SK-N-SH (cell line): ENCODE measurements at regions not wholly inside any gene's neighbourhood (a gene's known extent, or its start where the extent isn't known, plus 50 kb on each side); places are given as distances from the start of the nearest gene placed in this dataset.

ENCODE experiments used
- CTCF ChIA-PET: fragments of 300-600, 350-600 bp; formaldehyde crosslinking; extraction: SDS; loops from one replicate; lab custom pipeline; 2021; lab: Yijun Ruan, JAX
- POLR2A ChIA-PET: fragments of 350-600 bp; sonication (Branson Sonifier 250); formaldehyde crosslinking; extraction: SDS; loops from one replicate; lab custom pipeline; 2020; ENCODE audit warnings: antibody characterized with exemption, inconsistent platforms; lab: Yijun Ruan, JAX
- DNase-seq: peaks from one replicate; pipeline ENCODE4 v3.0.0; 2012
- H2AFZ ChIP-seq: fragments of 200-600 bp; sonication (generic); 2 replicates; pipeline ENCODE4 v1.8.1; 2016; ENCODE audit warnings: antibody characterized with exemption, mild to moderate bottlenecking, low read depth
- H3F3A ChIP-seq: fragments of 200-600 bp; sonication (generic); replicated peaks from 2 replicates; pipeline ENCODE3; 2016; ENCODE audit warnings: antibody characterized with exemption, mild to moderate bottlenecking; ENCODE audit not compliant: insufficient read depth
- H3K27ac ChIP-seq, 2 experiments: fragments of 200-500 bp in 1 of 2; fragments of 200-600 bp in 1 of 2; sonication (Bioruptor generic) in 1 of 2; sonication (generic), shearing (Covaris generic) in 1 of 2; 2 replicates each; pipeline versions ENCODE4 v1.5.1 to v1.6.1; 2014 to 2016; ENCODE audit warnings: low read depth in 2 of 2, inconsistent platforms in 1 of 2, low read length in 1 of 2, mild to moderate bottlenecking in 1 of 2, mixed read lengths in 1 of 2
- H3K27me3 ChIP-seq: fragments of 200-600 bp; sonication (generic), shearing (Covaris generic); 2 replicates; pipeline ENCODE4 v1.6.1; 2016; ENCODE audit warnings: mixed run types; ENCODE audit not compliant: insufficient read depth
- H3K36me3 ChIP-seq, 2 experiments: fragments of 200-500 bp in 1 of 2; fragments of 200-600 bp in 1 of 2; sonication (Bioruptor generic) in 1 of 2; sonication (generic) in 1 of 2; replicated peaks in 1 of 2; 2 replicates each; pipeline versions ENCODE3 to v1.5.1; 2014 to 2016; ENCODE audit warnings: low read length in 1 of 2, mild to moderate bottlenecking in 1 of 2; ENCODE audit not compliant: insufficient read depth in 2 of 2, control insufficient read depth in 1 of 2
- H3K4me1 ChIP-seq, 2 experiments: fragments of 200-500 bp in 1 of 2; fragments of 200-600 bp in 1 of 2; sonication (Bioruptor generic) in 1 of 2; sonication (generic), shearing (Covaris generic) in 1 of 2; 2 replicates each; pipeline versions ENCODE4 v1.5.1 to v1.6.1; 2014 to 2016; ENCODE audit warnings: low read depth in 1 of 2, low read length in 1 of 2, mixed run types in 1 of 2; ENCODE audit not compliant: insufficient read depth in 2 of 2, control insufficient read depth in 1 of 2
- H3K4me2 ChIP-seq: fragments of 200-600 bp; sonication (generic), shearing (Covaris generic); 2 replicates; pipeline ENCODE4 v1.6.1; 2017; ENCODE audit warnings: mixed run types
- H3K4me3 ChIP-seq, 2 experiments: fragments of 200-500 bp in 1 of 2; fragments of 200-600 bp in 1 of 2; sonication (Bioruptor generic) in 1 of 2; sonication (generic), shearing (Covaris generic) in 1 of 2; 2 replicates each; pipeline versions ENCODE4 v1.5.1 to v1.8.1; 2014 to 2016; ENCODE audit warnings: low read depth in 2 of 2, inconsistent platforms in 1 of 2, low read length in 1 of 2, mild to moderate bottlenecking in 1 of 2, mixed read lengths in 1 of 2, moderate library complexity in 1 of 2
- H3K79me2 ChIP-seq: fragments of 200-600 bp; sonication (generic); 2 replicates; pipeline ENCODE4 v1.8.1; 2017; ENCODE audit warnings: mild to moderate bottlenecking; ENCODE audit not compliant: insufficient read depth
- H3K9ac ChIP-seq: fragments of 200-600 bp; sonication (generic); 2 replicates; pipeline ENCODE4 v1.6.1; 2017; ENCODE audit warnings: mixed run types
- H3K9me2 ChIP-seq: fragments of 200-600 bp; sonication (generic); 2 replicates; pipeline ENCODE4 v1.6.1; 2017; ENCODE audit warnings: mixed run types
- H3K9me3 ChIP-seq: fragments of 200-600 bp; sonication (generic); 2 replicates; pipeline ENCODE4 v1.6.1; 2017; ENCODE audit warnings: mixed run types, mild to moderate bottlenecking, moderate library complexity
- H4K20me1 ChIP-seq: fragments of 200-600 bp; sonication (generic); 2 replicates; pipeline ENCODE4 v1.6.1; 2017; ENCODE audit warnings: mild to moderate bottlenecking, mixed run types; ENCODE audit not compliant: insufficient read depth
- CHD2 ChIP-seq: fragments of 150-350 bp; IDR thresholded peaks from 2 replicates; pipeline ENCODE4 v1.6.1; 2018; ENCODE audit warnings: low read length; ENCODE audit not compliant: partially characterized antibody
- ELF1 ChIP-seq: IDR thresholded peaks from 2 replicates; pipeline ENCODE4 v1.4.0; 2012
- EP300 ChIP-seq, 2 experiments: IDR thresholded peaks; 2 replicates each; pipeline versions ENCODE4 v1.4.0 to v1.6.1; 2012; ENCODE audit warnings: borderline replicate concordance in 1 of 2, low read depth in 1 of 2, low read length in 1 of 2
- FOXJ3 ChIP-seq: sonication (generic); formaldehyde crosslinking; IDR thresholded peaks from 2 replicates; pipeline ENCODE4 v1.5.1; 2020; ENCODE audit warnings: mild to moderate bottlenecking, missing genetic modification reagents
- FOXM1 ChIP-seq: IDR thresholded peaks from 2 replicates; pipeline ENCODE4 v1.4.0; 2012; ENCODE audit warnings: low read depth, mild to moderate bottlenecking
- IRF3 ChIP-seq: fragments of 150-350 bp; IDR thresholded peaks from 2 replicates; pipeline ENCODE4 v1.6.1; 2016; ENCODE audit warnings: mild to moderate bottlenecking, low read depth, low read length
- JUND ChIP-seq: IDR thresholded peaks from 2 replicates; pipeline ENCODE4 v1.4.0; 2012
- MAX ChIP-seq: IDR thresholded peaks from 2 replicates; pipeline ENCODE4 v1.4.0; 2012; ENCODE audit warnings: low read depth
- MEF2A ChIP-seq: IDR thresholded peaks from 2 replicates; pipeline ENCODE4 v1.4.0; 2012; ENCODE audit warnings: low read depth, borderline replicate concordance
- MXI1 ChIP-seq: IDR thresholded peaks from 2 replicates; pipeline ENCODE4 v1.6.1; 2012; ENCODE audit warnings: mild to moderate bottlenecking, low read depth, low read length, improper control_type of control experiment
- PBX3 ChIP-seq: IDR thresholded peaks from 2 replicates; pipeline ENCODE4; 2012
- POLR2AphosphoS5 ChIP-seq: IDR thresholded peaks from 2 replicates; pipeline ENCODE4 v1.6.1; 2012; ENCODE audit warnings: low read depth, low read length
- RCOR1 ChIP-seq: fragments of 150-350 bp; IDR thresholded peaks from 2 replicates; pipeline ENCODE4 v1.6.1; 2017; ENCODE audit warnings: antibody characterized with exemption, low read length
- REST ChIP-seq: IDR thresholded peaks from 2 replicates; pipeline ENCODE4 v1.6.1; 2012; ENCODE audit warnings: mild to moderate bottlenecking, low read depth, low read length, moderate library complexity
- RFX5 ChIP-seq: IDR thresholded peaks from 2 replicates; pipeline ENCODE4 v1.6.1; 2012; ENCODE audit warnings: mild to moderate bottlenecking, improper control_type of control experiment, low read length
- RXRA ChIP-seq: IDR thresholded peaks from 2 replicates; pipeline ENCODE4 v1.4.0; 2012; ENCODE audit warnings: low read depth, mild to moderate bottlenecking, borderline replicate concordance
- TAF1 ChIP-seq: IDR thresholded peaks from 2 replicates; pipeline ENCODE4 v1.6.1; 2012; ENCODE audit warnings: low read depth, mild to moderate bottlenecking, low read length, moderate library complexity, borderline replicate concordance
- TCF12 ChIP-seq: IDR thresholded peaks from 2 replicates; pipeline ENCODE4 v1.4.0; 2012
- USF1 ChIP-seq: IDR thresholded peaks from 2 replicates; pipeline ENCODE4 v1.4.0; 2012; ENCODE audit warnings: low read depth, borderline replicate concordance
- WGBS: methylation state at CpG from one replicate; pipeline ENCODE4 v1.1.6; 2017; ENCODE audit warnings: low lambda C conversion rate; 5-methylcytosine and 5-hydroxymethylcytosine counted together

GRCh38 chr20:21024420-21024819 is 81.7 kb downstream of the LINC00237 start:
- DNase-seq: no peak
- no peak for TF ChIP-seq TAF1
- no peak for TF ChIP-seq FOXM1
- TF ChIP-seq MXI1: no peak
- no peak for TF ChIP-seq FOXJ3 (CRISPR knock-in tag)
- no peak for TF ChIP-seq EP300 (IDR thresholded peaks at IDR 0.05; ENCODE audit: borderline replicate concordance in 1 of 2, low read depth in 1 of 2, low read length in 1 of 2)
- TF ChIP-seq USF1: no peak
- TF ChIP-seq IRF3: no peak
- no peak for TF ChIP-seq JUND
- no peak for TF ChIP-seq CHD2
- TF ChIP-seq RXRA: no peak
- no peak for TF ChIP-seq REST
- no peak for TF ChIP-seq TCF12
- TF ChIP-seq ELF1: no peak
- no peak for TF ChIP-seq RFX5
- TF ChIP-seq MAX: no peak
- TF ChIP-seq MEF2A: no peak
- TF ChIP-seq PBX3: no peak
- TF ChIP-seq POLR2AphosphoS5: no peak
- TF ChIP-seq RCOR1: no peak
- TF ChIP-seq, all 33 proteins: peak for 0
- peaks cover 10% of the 10 kb centered on the region; the same call in 1 of the 2 replicates for H3K27me3 ChIP-seq
- no peak overlapping the region for H3K4me3 ChIP-seq
- no peaks in the 10 kb centered on the region for H4K20me1 ChIP-seq
- H3K9me2 ChIP-seq: no peaks in the 10 kb centered on the region
- WGBS: 3% methylated on average over 3 of the region's 3 CpGs
- no peaks in the 10 kb centered on the region for H3F3A ChIP-seq
- H3K79me2 ChIP-seq: no peaks in the 10 kb centered on the region
- no peaks in the 10 kb centered on the region for H3K9me3 ChIP-seq
- no peak overlapping the region for H2AFZ ChIP-seq
- H3K36me3 ChIP-seq: no peaks in the 10 kb centered on the region
- no peaks in the 10 kb centered on the region for H3K4me1 ChIP-seq
- ChIA-PET CTCF (no interaction called here), POLR2A (no interaction called here)
- H3K27ac ChIP-seq: no peak overlapping the region
- no peak overlapping the region for H3K9ac ChIP-seq
- no peak overlapping the region for H3K4me2 ChIP-seq
